Activated T-helper 9 cell treated with anti-CD3 and anti-CD28 coated beads, Interleukin-2, amount 50 U/mL, for 16 hours (primary cell): ENCODE measurements at regions not wholly inside any gene's neighbourhood (a gene's known extent, or its start where the extent isn't known, plus 50 kb on each side); places are given as distances from the start of the nearest gene placed in this dataset.
"Not testable (repeated sequence)": the region's sequence is repeated elsewhere in the genome, so short reads cannot be mapped to it uniquely, and the experiment has no call there.

Source experiments
- DNase-seq: peaks from one replicate; pipeline ENCODE4 v3.0.0-alpha.2; 2020; ENCODE audit warnings: low read depth

GRCh38 chr6:111925296-111925695 lies 52.0 kb upstream of the FYN start:
- DNase-seq, result no peak

GRCh38 chr6:111926731-111927302 lies 53.6 kb upstream of the FYN start:
- DNase-seq, result no peak

GRCh38 chr6:111927321-111927720 lies 54.1 kb upstream of the FYN start:
- DNase-seq, result no peak

- DNase-seq, result no peak
These were observed 54.9 kb upstream of the FYN start for GRCh38 chr6:111928139-111928538.

- not testable (repeated sequence) for DNase-seq
These were observed 61.4 kb upstream of the FYN start for GRCh38 chr6:111934611-111935010.

GRCh38 chr6:111936718-111937117 lies 63.5 kb upstream of the FYN start:
- no peak for DNase-seq

- DNase-seq, result no peak
These were observed 65.5 kb upstream of the FYN start for GRCh38 chr6:111938710-111939109.

GRCh38 chr6:111939902-111940301 lies 66.7 kb upstream of the FYN start:
- DNase-seq, result no peak

- no peak for DNase-seq
These were observed 67.5 kb upstream of the FYN start for GRCh38 chr6:111940801-111941200.

GRCh38 chr6:111941686-111942330 lies 68.6 kb upstream of the FYN start:
- DNase-seq, result no peak

- no peak for DNase-seq
These were observed 69.3 kb upstream of the FYN start for GRCh38 chr6:111942561-111942960.

GRCh38 chr6:111943266-111943665 lies 70.0 kb upstream of the FYN start:
- DNase-seq, result no peak

- DNase-seq, result no peak
These were observed 70.5 kb upstream of the FYN start for GRCh38 chr6:111943726-111944125.

- DNase-seq, result no peak
These were observed 71.3 kb upstream of the FYN start for GRCh38 chr6:111944541-111944940.

GRCh38 chr6:111949546-111949945 lies 76.3 kb upstream of the FYN start:
- DNase-seq, result no peak

- not testable (repeated sequence) for DNase-seq
These were observed 76.7 kb upstream of the FYN start for GRCh38 chr6:111949984-111950383.

GRCh38 chr6:111950661-111951496 lies 77.6 kb upstream of the FYN start:
- DNase-seq, result no peak

- DNase-seq, result no peak
These were observed 78.3 kb upstream of the FYN start for GRCh38 chr6:111951497-111952085.

GRCh38 chr6:111952274-111952673 lies 79.0 kb upstream of the FYN start:
- DNase-seq, result no peak

- DNase-seq, result no peak
These were observed 79.7 kb upstream of the FYN start for GRCh38 chr6:111952821-111953540.

GRCh38 chr6:111956098-111956497 lies 82.8 kb upstream of the FYN start:
- DNase-seq, result no peak

- no peak for DNase-seq
These were observed 84.5 kb upstream of the FYN start for GRCh38 chr6:111957623-111958315.
